Gastrocnemius medialis (tissue), 4 donors: ENCODE measurements at regions not wholly inside any gene's neighbourhood (a gene's known extent, or its start where the extent isn't known, plus 50 kb on each side); places are given as distances from the start of the nearest gene placed in this dataset.

Experiments used
- ATAC-seq, 2 donors: fragments of 150-250 bp; one replicate each; pipeline ENCODE4 v1.9.1; 2016
- DNase-seq, 2 donors: peaks; one replicate each; pipeline ENCODE4 v3.0.0-alpha.2; 2019
- H3K27ac ChIP-seq, 4 donors: fragments of 200-600 bp; sonication (generic); 1 replicate in 1 of 4; 2 replicates in 3 of 4; pipeline ENCODE4 v1.5.1; 2016 to 2018; ENCODE audit warnings: mild to moderate bottlenecking in 2 of 4, moderate library complexity in 1 of 4
- H3K27me3 ChIP-seq, 3 donors: fragments of 200-600 bp; sonication (generic) in 2 of 3; 1 replicate in 1 of 3; 2 replicates in 2 of 3; pipeline versions ENCODE4 v1.5.1 to v1.6.0; 2016 to 2019; ENCODE audit warnings: mild to moderate bottlenecking in 1 of 3, moderate library complexity in 1 of 3
- H3K36me3 ChIP-seq, 2 donors: fragments of 200-600 bp; sonication (generic) in 1 of 2; one replicate each; pipeline ENCODE4 v1.5.1; 2017 to 2018
- H3K4me1 ChIP-seq, 2 donors: fragments of 200-600 bp; sonication (generic) in 1 of 2; one replicate each; pipeline ENCODE4 v1.5.1; 2016 to 2017; ENCODE audit warnings: mild to moderate bottlenecking in 2 of 2
- H3K4me3 ChIP-seq, 4 donors: fragments of 200-600 bp; sonication (generic) in 3 of 4; 1 replicate in 1 of 4; 2 replicates in 3 of 4; pipeline ENCODE4 v1.5.1; 2016 to 2019; ENCODE audit warnings: mild to moderate bottlenecking in 2 of 4
- H3K9me3 ChIP-seq, 3 donors: fragments of 200-600 bp; sonication (generic) in 2 of 3; 1 replicate in 1 of 3; 2 replicates in 2 of 3; pipeline ENCODE4 v1.5.1; 2016 to 2019
- CTCF ChIP-seq, 5 experiments: fragments of 450-650 bp in 3 of 5; fragments of 200-600 bp in 2 of 5; sonication (generic) in 2 of 5; IDR thresholded peaks in 4 of 5; conservative IDR thresholded peaks in 1 of 5; 1 replicate in 4 of 5; 2 replicates in 1 of 5; pipeline ENCODE4 v1.5.1; 2016 to 2019; ENCODE audit warnings: antibody characterized with exemption in 5 of 5, mild to moderate bottlenecking in 3 of 5, moderate library complexity in 3 of 5
- POLR2A ChIP-seq, 2 donors: fragments of 450-650 bp; IDR thresholded peaks; one replicate each; pipeline ENCODE4 v1.6.1; 2017; ENCODE audit warnings: antibody characterized with exemption in 2 of 2, mild to moderate bottlenecking in 2 of 2, moderate library complexity in 2 of 2
- in situ Hi-C, 4 donors: fragments of 200-750 bp; cut with MboI; loops; one replicate each; pipeline versions ENCODE4 v1.15.0 to v1.8.0; 2017; ENCODE audit warnings: low sequenced_read_pairs in 4 of 4
- intact Hi-C: fragments of 100-400 bp; cut with DNase I; formaldehyde crosslinking; loops from one replicate; pipeline ENCODE4 v1.15.1; 2023; ENCODE audit warnings: low total_unique reads

DNA sequence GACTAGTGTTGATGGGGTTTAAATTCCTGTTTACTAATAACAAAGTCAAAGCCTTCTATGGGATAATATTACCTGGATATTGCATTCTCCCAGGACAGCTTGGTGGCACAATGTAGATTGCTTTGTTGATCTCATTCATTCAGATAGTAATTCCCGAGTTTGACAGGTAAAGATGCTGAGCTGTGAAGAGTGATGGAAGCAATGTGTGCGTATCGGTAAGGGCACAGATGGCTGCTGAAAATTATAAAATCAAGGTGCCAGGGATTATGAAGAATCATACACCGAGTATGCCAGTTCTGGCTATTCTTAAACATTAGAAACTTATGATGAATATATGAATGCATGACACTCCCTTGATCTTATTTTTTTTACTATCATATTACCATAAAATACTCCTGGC lies 100.6 kb upstream of the CNTNAP4 start:
- in situ Hi-C loops, result no loop called here
- intact Hi-C loops, result no loop called here
- H3K4me1 ChIP-seq, result no peaks in the 10 kb centered on the region
- no peaks in the 10 kb centered on the region for H3K9me3 ChIP-seq
- no peak for DNase-seq
- H3K27me3 ChIP-seq, result no peaks in the 10 kb centered on the region
- no peak overlapping the region for H3K4me3 ChIP-seq
- H3K27ac ChIP-seq, result no peak overlapping the region
- TF ChIP-seq POLR2A (IDR thresholded peaks at IDR 0.05), result no peak
- TF ChIP-seq CTCF (IDR thresholded peaks at IDR 0.05 in 4 of 5, conservative IDR thresholded peaks at IDR 0.05 in 1 of 5), result no peak
- ATAC-seq, result no peak
- H3K36me3 ChIP-seq, result no peaks in the 10 kb centered on the region

- Histone ChIP-seq H3K27ac (no peak overlapping the region), H3K36me3 (no peaks in the 10 kb centered on the region), H3K4me1 (no peaks in the 10 kb centered on the region), H3K27me3 (no peaks in the 10 kb centered on the region), H3K9me3 (no peaks in the 10 kb centered on the region), H3K4me3 (no peak overlapping the region)
- ATAC-seq, result peak in 1 of 2 donors; percentile 36
- intact Hi-C loops (no loop called here), in situ Hi-C loops (no loop called here)
- DNase-seq, result no peak
- no peak for TF ChIP-seq POLR2A (IDR thresholded peaks at IDR 0.05)
Measured at GRCh38 chr16:76182041-76182635, 95.1 kb upstream of the CNTNAP4 start.

DNA sequence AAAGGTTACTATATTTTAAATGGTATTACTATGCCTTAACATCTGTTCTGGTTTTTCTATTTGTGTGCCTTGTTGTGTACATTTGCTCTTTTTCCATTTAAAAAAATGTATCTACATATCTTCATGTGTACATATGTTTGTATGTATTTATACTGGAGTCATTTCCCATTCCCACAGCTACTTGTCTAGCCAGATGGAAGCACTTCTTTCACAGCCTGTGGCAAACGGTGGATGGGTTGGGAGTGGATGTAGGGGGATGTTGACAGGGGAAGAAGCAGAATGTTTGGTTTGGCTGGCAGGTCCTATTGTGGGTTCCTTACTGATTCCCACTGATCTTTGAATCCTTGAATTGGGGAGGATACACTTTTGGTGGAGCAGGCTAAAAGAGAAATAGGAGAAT lies 93.6 kb upstream of the CNTNAP4 start:
- Histone ChIP-seq H3K4me1 (no peaks in the 10 kb centered on the region), H3K9me3 (no peaks in the 10 kb centered on the region), H3K27me3 (no peaks in the 10 kb centered on the region), H3K36me3 (no peaks in the 10 kb centered on the region), H3K27ac (no peak overlapping the region), H3K4me3 (no peak overlapping the region)
- no peak for ATAC-seq
- no peak for TF ChIP-seq POLR2A (IDR thresholded peaks at IDR 0.05)
- TF ChIP-seq CTCF (IDR thresholded peaks at IDR 0.05 in 4 of 5, conservative IDR thresholded peaks at IDR 0.05 in 1 of 5), result no peak
- no peak for DNase-seq
- intact Hi-C loops, result no loop called here
- in situ Hi-C loops, result no loop called here

GRCh38 chr16:76190057-76190456 lies 87.1 kb upstream of the CNTNAP4 start:
- TF ChIP-seq POLR2A (IDR thresholded peaks at IDR 0.05) (no peak), CTCF (IDR thresholded peaks at IDR 0.05 in 4 of 5, conservative IDR thresholded peaks at IDR 0.05 in 1 of 5) (no peak)
- Histone ChIP-seq H3K36me3 (no peaks in the 10 kb centered on the region), H3K4me3 (no peak overlapping the region), H3K27me3 (no peaks in the 10 kb centered on the region), H3K4me1 (no peaks in the 10 kb centered on the region), H3K27ac (no peak overlapping the region), H3K9me3 (no peaks in the 10 kb centered on the region)
- intact Hi-C loops (no loop called here), in situ Hi-C loops (no loop called here)
- no peak for ATAC-seq
- no peak for DNase-seq

DNA sequence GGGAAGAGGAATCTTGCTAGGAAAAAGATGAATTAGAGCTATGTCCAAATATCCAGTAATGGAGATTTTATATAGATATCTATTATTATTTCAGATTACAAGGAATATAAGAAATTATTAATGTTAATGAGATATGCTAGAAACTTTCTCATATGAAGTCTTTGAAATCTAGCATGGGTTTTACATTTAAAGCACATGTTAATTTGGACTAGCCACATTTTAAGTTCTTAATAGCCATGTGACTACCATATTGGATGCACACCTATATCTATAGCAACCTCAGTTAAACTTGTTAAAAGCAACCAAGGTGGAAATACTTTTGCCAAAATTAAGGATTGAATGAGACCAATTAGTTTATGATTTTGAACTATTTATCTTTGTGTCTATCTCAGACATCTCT lies 86.7 kb upstream of the CNTNAP4 start:
- no peaks in the 10 kb centered on the region for H3K27me3 ChIP-seq
- ATAC-seq (no peak), DNase-seq (no peak)
- H3K36me3 ChIP-seq, result no peaks in the 10 kb centered on the region
- intact Hi-C loops (no loop called here), in situ Hi-C loops (no loop called here)
- no peaks in the 10 kb centered on the region for H3K9me3 ChIP-seq
- no peak overlapping the region for H3K27ac ChIP-seq
- no peak for TF ChIP-seq POLR2A (IDR thresholded peaks at IDR 0.05)
- TF ChIP-seq CTCF (IDR thresholded peaks at IDR 0.05 in 4 of 5, conservative IDR thresholded peaks at IDR 0.05 in 1 of 5), result no peak
- H3K4me3 ChIP-seq, result no peak overlapping the region
- H3K4me1 ChIP-seq, result no peaks in the 10 kb centered on the region
